GM19351 (cell line): ENCODE measurements at regions not wholly inside any gene's neighbourhood (a gene's known extent, or its start where the extent isn't known, plus 50 kb on each side); places are given as distances from the start of the nearest gene placed in this dataset.

ENCODE experiments used
- ATAC-seq: cut with Tn5 transposase; IDR thresholded peaks from one replicate; pipeline ENCODE4 v1.9.1; 2021; ENCODE audit warnings: mild to moderate bottlenecking, moderate library complexity; ENCODE audit not compliant: unreplicated experiment

- no peak for ATAC-seq
These were observed 844.2 kb downstream of the JRKL start for GRCh38 chr11:97234016-97234415.

- no peak for ATAC-seq
These were observed 847.3 kb downstream of the JRKL start for GRCh38 chr11:97237151-97237550.

GRCh38 chr11:97247601-97248000, 857.8 kb downstream of the JRKL start:
- no peak for ATAC-seq

GRCh38 chr11:97254790-97255189, 865.0 kb downstream of the JRKL start:
- ATAC-seq: no peak

GRCh38 chr11:97259434-97259833, 869.6 kb downstream of the JRKL start:
- ATAC-seq: no peak

- ATAC-seq: no peak
These were observed 870.1 kb downstream of the JRKL start for GRCh38 chr11:97259884-97260283.

- no peak for ATAC-seq
These were observed 873.5 kb downstream of the JRKL start for GRCh38 chr11:97263183-97263858.

- peak; percentile 68 for ATAC-seq
These were observed 879.7 kb downstream of the JRKL start for GRCh38 chr11:97269527-97269926.

- ATAC-seq: no peak
These were observed 889.5 kb downstream of the JRKL start for GRCh38 chr11:97279341-97279740.

GRCh38 chr11:97280347-97280746, 890.5 kb downstream of the JRKL start:
- no peak for ATAC-seq

- ATAC-seq: no peak
These were observed 900.0 kb downstream of the JRKL start for GRCh38 chr11:97289823-97290222.

- ATAC-seq: no peak
These were observed 900.7 kb downstream of the JRKL start for GRCh38 chr11:97290464-97291041.

GRCh38 chr11:97296301-97296700, 906.5 kb downstream of the JRKL start:
- no peak for ATAC-seq

- ATAC-seq: no peak
These were observed 919.5 kb downstream of the JRKL start for GRCh38 chr11:97309291-97309690.

GRCh38 chr11:97325693-97326092, 935.9 kb downstream of the JRKL start:
- ATAC-seq: no peak

GRCh38 chr11:97332271-97332670, 942.5 kb downstream of the JRKL start:
- no peak for ATAC-seq

GRCh38 chr11:97336064-97336463, 946.3 kb downstream of the JRKL start:
- no peak for ATAC-seq

GRCh38 chr11:97345032-97345431, 955.2 kb downstream of the JRKL start:
- ATAC-seq: no peak

- no peak for ATAC-seq
These were observed 959.4 kb downstream of the JRKL start for GRCh38 chr11:97349201-97349600.

GRCh38 chr11:97351939-97352338, 962.1 kb downstream of the JRKL start:
- ATAC-seq: no peak

GRCh38 chr11:97354026-97354425, 964.2 kb downstream of the JRKL start:
- ATAC-seq: no peak

- no peak for ATAC-seq
These were observed 964.8 kb downstream of the JRKL start for GRCh38 chr11:97354576-97354975.

- ATAC-seq: no peak
These were observed 965.4 kb downstream of the JRKL start for GRCh38 chr11:97355230-97355629.
